Globus pallidus (tissue), 1 donor: ENCODE measurements at regions not wholly inside any gene's neighbourhood (a gene's known extent, or its start where the extent isn't known, plus 50 kb on each side); places are given as distances from the start of the nearest gene placed in this dataset.

Experiments used
- DNase-seq: peaks from one replicate; pipeline ENCODE4 v3.0.0-alpha.2; 2015; ENCODE audit warnings: low spot score

GRCh38 chr12:30507576-30507975 lies 188.1 kb downstream of the IPO8 start:
- no peak for DNase-seq

DNA sequence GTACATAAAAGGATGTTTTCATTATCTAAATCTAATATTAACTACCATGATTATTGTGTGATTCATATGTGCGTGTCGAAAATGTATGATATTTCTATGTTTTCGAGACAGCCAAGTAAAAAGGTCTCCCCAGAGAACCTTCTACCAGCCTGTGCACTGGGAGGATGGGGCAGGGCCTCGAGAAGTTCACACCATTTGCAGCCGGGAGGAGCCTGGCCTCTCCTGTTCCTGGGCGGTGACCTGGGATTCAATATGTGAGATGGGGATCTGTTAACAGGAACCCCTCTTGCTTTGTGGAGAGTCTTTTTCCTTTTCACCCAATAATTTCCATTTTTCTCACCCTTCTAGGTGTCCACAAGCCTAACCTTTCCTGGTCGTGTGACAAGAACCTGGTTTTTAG lies 189.3 kb downstream of the IPO8 start:
- DNase-seq = no peak

- no peak for DNase-seq
Observed at GRCh38 chr12:30501718-30502117, 194.0 kb downstream of the IPO8 start.

DNA sequence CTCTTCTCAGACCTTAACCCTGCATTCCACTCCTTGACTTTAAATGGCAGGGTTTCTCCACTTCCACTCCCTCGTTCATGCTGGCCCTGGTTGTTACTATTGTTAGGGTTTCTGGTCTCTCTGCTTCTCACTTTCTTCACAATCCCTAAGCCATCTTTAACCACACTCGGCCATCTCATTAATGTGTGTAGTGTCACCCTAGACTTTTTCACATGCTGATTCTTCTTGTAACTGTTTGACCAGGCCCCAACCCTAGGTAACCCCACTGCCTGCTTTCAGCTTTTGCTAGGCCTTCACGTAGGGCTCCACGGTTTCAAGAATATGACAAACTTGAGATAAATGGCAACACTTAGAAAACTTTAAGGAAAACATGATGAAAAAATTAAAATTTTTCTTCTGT lies 195.1 kb downstream of the IPO8 start:
- DNase-seq = no peak

- DNase-seq = no peak
Observed at GRCh38 chr12:30485230-30485890, 210.3 kb downstream of the IPO8 start.

GRCh38 chr12:30484658-30485057 lies 211.0 kb downstream of the IPO8 start:
- DNase-seq = no peak

- DNase-seq = no peak
Observed at GRCh38 chr12:30482650-30483049, 213.0 kb downstream of the IPO8 start.

- DNase-seq = no peak
Observed at GRCh38 chr12:30473274-30473673, 222.4 kb downstream of the IPO8 start.

- DNase-seq = no peak
Observed at GRCh38 chr12:30466093-30466585, 229.5 kb downstream of the IPO8 start.

DNA sequence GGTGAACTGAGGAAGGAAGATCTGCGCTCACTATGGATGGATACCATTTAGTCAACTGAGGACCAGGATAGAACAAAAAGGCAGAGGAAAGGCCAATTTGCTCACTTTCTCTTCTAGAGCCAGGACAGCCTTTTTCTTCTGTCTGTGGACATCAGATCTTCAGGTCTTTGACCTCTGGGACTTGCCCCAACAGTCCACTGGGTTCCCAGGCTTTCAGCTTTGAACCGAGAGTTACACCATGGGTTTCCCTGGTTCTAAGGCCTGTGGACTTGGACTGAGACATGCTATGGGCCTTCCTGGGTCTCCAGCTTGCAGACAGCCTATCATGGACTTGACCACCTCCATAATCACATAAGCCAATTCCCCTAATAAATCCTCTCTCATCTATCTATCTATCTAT lies 232.0 kb downstream of the IPO8 start:
- no peak for DNase-seq

DNA sequence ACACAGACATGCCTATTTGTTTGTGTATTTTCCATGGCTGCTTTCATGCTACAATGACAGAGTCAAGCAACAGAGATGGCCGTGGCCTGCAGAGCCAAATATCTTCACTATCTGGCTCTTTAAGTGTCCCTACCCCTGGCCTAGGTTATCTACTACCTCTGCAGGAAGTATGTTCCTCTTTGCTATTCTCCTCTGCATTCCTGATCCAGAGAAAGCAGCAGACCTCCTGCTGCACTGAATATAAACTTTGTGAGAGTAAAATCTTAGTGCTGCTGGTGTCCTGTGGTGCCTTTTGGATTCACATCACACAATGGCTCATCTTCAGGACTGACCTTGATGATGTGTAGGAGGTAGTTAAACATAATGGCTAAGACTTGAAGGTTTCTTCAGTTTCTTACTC lies 233.4 kb downstream of the IPO8 start:
- DNase-seq = no peak

DNA sequence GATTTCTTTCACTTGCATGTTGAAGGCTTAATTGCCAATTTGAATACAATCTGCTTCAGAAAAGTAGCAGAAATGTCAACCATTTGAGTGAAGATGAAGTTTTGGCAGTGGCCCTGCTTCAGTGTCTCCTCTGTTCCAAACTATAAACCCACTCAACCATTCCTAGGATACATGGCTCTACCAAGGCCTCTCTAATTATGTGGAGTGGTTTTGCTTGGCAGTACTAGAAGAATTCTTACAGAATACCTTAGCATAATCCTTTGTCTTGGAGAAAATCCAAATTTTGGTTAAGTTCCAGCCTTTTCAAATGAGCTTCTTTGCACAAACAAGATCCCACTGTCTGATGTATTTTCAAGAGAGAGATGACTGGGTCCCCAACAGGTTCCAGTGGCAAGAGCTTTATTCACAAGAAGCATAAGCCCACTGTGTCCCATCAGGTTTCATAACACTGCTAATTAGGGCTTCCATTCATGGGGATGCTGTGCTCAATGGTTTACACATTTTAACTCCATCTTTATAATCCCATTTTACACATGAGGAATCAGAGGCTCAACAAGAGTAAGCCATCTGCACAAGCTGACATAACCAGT lies 234.5 kb downstream of the IPO8 start:
- DNase-seq = no peak

GRCh38 chr12:30458453-30458852 lies 237.2 kb downstream of the IPO8 start:
- no peak for DNase-seq

DNA sequence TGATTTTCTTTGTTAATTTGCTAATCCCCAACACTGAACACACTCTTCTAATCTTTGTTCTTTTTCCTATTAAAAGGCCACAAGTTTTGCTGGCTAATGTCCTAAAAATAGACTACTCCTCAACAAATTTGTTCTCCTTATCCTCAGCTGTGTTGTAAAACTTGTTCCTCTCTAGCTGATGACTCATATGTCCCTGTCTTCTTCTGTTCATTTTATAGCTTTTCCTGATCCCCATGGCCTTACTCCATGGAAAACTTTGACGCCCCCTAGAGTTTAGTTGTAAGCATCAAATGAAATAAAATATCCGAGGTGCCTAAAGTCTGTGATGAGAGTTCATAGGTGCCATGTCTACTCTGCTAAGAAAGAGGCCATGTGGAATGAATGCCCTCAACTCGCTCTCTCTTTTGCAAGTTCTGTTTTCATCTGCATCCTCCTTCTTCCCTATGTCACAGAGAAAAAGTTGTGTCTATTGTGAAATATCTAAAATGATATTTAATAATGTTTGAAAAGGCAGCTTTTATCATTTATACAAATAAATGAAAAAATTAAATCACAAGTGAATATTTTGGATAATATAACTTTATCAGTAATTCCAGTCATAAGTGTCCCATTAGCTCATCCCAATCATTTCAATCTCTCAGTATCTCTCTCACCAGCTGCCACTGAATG lies 237.9 kb downstream of the IPO8 start:
- no peak for DNase-seq

- no peak for DNase-seq
Observed at GRCh38 chr12:30450872-30451271, 244.8 kb downstream of the IPO8 start.

GRCh38 chr12:30450226-30450625 lies 245.4 kb downstream of the IPO8 start:
- DNase-seq = no peak

- DNase-seq = no peak
Observed at GRCh38 chr12:30448038-30448437, 247.6 kb downstream of the IPO8 start.

DNA sequence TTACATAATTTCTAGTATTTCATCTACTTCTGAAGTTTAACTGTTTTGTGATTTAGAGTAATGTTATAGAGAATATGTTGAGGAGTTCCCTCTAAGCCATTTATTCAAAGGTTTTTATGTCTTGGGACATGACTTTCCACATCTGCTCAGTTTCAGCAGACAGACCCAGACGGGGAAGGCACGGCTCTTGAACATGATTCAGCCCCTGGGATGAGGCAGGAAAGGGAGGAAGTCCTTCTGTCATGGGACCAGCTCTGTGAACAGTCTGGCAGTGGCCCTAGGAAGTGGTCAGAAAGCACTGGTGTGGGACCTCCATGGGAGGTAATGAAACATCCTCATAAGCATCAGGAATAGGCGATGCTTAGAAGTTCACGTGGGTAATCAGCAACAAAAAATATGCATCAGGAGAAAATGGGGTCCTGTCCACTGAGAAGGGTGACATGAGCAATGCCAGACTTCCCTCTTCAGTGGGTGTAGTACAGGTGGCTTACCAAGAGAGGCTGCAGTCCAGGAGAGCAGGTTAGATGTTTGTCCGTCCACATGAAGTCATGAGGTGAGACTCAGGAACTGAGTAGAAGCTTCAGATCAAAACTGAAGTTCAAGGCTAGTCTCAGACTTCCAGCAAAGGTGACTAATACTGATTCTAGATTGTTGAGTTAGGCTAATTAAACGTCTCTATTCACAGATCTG lies 248.5 kb downstream of the IPO8 start:
- no peak for DNase-seq

DNA sequence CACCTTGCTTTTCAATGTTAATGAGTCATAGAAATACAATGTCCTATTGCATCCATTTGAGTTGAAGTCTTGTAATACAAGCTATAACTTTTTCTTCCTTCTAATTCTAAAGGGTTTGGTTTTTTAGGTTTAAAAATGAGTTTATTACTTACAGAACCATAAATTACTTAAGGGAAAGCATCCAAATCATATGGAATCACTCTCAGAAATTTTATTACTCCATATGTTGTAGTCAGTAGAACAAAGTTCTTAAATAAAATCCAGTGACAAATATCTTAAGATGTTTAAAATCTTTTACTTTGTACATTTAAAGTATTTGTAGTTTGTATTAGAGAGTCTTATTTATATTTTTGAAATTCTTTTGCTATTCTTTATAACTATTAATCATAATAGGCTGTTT lies 253.2 kb downstream of the IPO8 start:
- no peak for DNase-seq

- no peak for DNase-seq
Observed at GRCh38 chr12:30440826-30441602, 254.7 kb downstream of the IPO8 start.

DNA sequence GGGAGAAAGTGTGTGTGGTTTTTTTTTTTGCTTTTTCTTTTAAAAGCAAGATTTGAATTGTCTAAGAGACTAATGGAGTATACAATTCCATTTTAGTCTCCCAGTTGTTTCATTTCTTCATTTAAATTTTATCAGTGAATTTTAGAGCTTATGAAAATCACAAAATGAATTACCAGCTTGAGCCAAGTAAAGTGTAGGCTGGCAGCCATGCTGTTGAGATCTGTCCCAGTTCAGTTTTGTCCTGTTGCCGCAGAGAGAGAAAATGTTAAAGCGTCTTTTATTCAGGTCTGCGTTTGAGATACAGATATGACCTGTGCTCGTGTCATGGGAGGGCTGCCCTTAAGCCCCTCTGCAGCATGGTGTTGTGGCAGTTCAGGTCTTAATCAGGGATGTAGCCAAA lies 256.5 kb downstream of the IPO8 start:
- DNase-seq = no peak

- no peak for DNase-seq
Observed at GRCh38 chr12:30438601-30439041, 257.0 kb downstream of the IPO8 start.
